H1 (cell line): ENCODE measurements at regions not wholly inside any gene's neighbourhood (a gene's known extent, or its start where the extent isn't known, plus 50 kb on each side); places are given as distances from the start of the nearest gene placed in this dataset.

Experiments used
- BACH1 ChIP-seq: IDR thresholded peaks from 2 replicates; pipeline ENCODE4 v1.6.1; 2012; ENCODE audit warnings: low read length, improper control_type of control experiment
- CHD7 ChIP-seq: fragments of 300-600 bp; sonication (generic); IDR thresholded peaks from 2 replicates; pipeline ENCODE4 v1.7.1; 2012; ENCODE audit warnings: low read length, moderate library complexity, mild to moderate bottlenecking, inconsistent platforms; ENCODE audit not compliant: insufficient replicate concordance
- CTBP2 ChIP-seq: IDR thresholded peaks from 2 replicates; pipeline ENCODE4 v1.7.0; 2011; ENCODE audit warnings: borderline replicate concordance, mild to moderate bottlenecking, moderate library complexity, mixed read lengths, low read length; ENCODE audit not compliant: insufficient read depth, insufficient read length
- JUND ChIP-seq: IDR thresholded peaks from 2 replicates; pipeline ENCODE4 v1.6.1; 2011; ENCODE audit warnings: mild to moderate bottlenecking, improper control_type of control experiment, low read length
- KDM4A ChIP-seq: IDR thresholded peaks from one replicate; pipeline ENCODE4 v1.7.1; 2012; ENCODE audit warnings: low read depth, mild to moderate bottlenecking, moderate library complexity, low read length, inconsistent platforms; ENCODE audit not compliant: severe bottlenecking
- POU5F1 ChIP-seq: IDR thresholded peaks from 2 replicates; pipeline ENCODE4 v1.6.1; 2011; ENCODE audit warnings: low read depth, mild to moderate bottlenecking, low read length, moderate library complexity
- SUZ12 ChIP-seq: fragments of 200-600 bp; sonication (generic); IDR thresholded peaks from 2 replicates; pipeline ENCODE4 v1.6.1; 2012; ENCODE audit warnings: mild to moderate bottlenecking, inconsistent platforms, low read length, moderate library complexity, mixed read lengths
- TAF1 ChIP-seq: IDR thresholded peaks from 2 replicates; pipeline ENCODE4 v1.6.1; 2011; ENCODE audit warnings: mild to moderate bottlenecking, low read depth, low read length
- TBP ChIP-seq: IDR thresholded peaks from 2 replicates; pipeline ENCODE4 v1.6.1; 2011; ENCODE audit warnings: low read depth, low read length, improper control_type of control experiment
- USF2 ChIP-seq: IDR thresholded peaks from 2 replicates; pipeline ENCODE4 v1.6.1; 2011; ENCODE audit warnings: low read length, improper control_type of control experiment
- YY1 ChIP-seq: IDR thresholded peaks from 2 replicates; pipeline ENCODE4 v1.6.1; 2011; ENCODE audit warnings: low read depth, mild to moderate bottlenecking, low read length
- ZNF274 ChIP-seq: IDR thresholded peaks from 2 replicates; pipeline ENCODE4 v1.7.0; 2012; ENCODE audit warnings: low read length, borderline replicate concordance; ENCODE audit errors: extremely low read depth

- TF ChIP-seq CHD7 (no peak), USF2 (no peak), POU5F1 (no peak), TAF1 (no peak), KDM4A (no peak), BACH1 (no peak), SUZ12 (no peak), TBP (no peak), ZNF274 (no peak), CTBP2 (no peak), YY1 (no peak), JUND (no peak)
These were observed 73.6 kb upstream of the FOXN2 start (continued) for GRCh38 chr2:48240912-48241311.
